Keratinocyte (primary cell): ENCODE measurements at regions not wholly inside any gene's neighbourhood (a gene's known extent, or its start where the extent isn't known, plus 50 kb on each side); places are given as distances from the start of the nearest gene placed in this dataset.

Source experiments
- DNase-seq: peaks from one replicate; pipeline ENCODE4 v3.0.0-alpha.2; 2011; ENCODE audit warnings: low read depth, missing footprints, low spot score
- FAIRE-seq: peaks from 2 replicates; lab custom pipeline; 2011; peaks lifted over from hg19 to GRCh38; lab: Jason Lieb, UNC
- H2AFZ ChIP-seq: 2 replicates; pipeline ENCODE4 v1.6.0; 2012; ENCODE audit warnings: low read length, control low read depth, inconsistent platforms; ENCODE audit not compliant: control insufficient read depth
- H3K27ac ChIP-seq: 2 replicates; pipeline ENCODE4 v1.5.1; 2011; ENCODE audit warnings: low read length; ENCODE audit not compliant: control insufficient read depth, insufficient read depth
- H3K27me3 ChIP-seq: 3 replicates; pipeline ENCODE4 v1.6.0; 2011; ENCODE audit warnings: low read length; ENCODE audit not compliant: control insufficient read depth, insufficient read depth; ENCODE audit errors: extremely low read depth
- H3K36me3 ChIP-seq, 2 experiments: 2 replicates in 1 of 2; 3 replicates in 1 of 2; pipeline ENCODE4 v1.5.1; 2011; ENCODE audit warnings: low read length in 2 of 2, mild to moderate bottlenecking in 1 of 2; ENCODE audit not compliant: control insufficient read depth in 2 of 2, insufficient read depth in 2 of 2; ENCODE audit errors: extremely low read depth in 1 of 2
- H3K4me1 ChIP-seq: 3 replicates; pipeline ENCODE4 v1.5.1; 2011; ENCODE audit warnings: low read length; ENCODE audit not compliant: control insufficient read depth, insufficient read depth; ENCODE audit errors: extremely low read depth
- H3K4me2 ChIP-seq: 3 replicates; pipeline ENCODE4 v1.6.0; 2011; ENCODE audit warnings: low read depth, low read length; ENCODE audit not compliant: control insufficient read depth, insufficient read depth; ENCODE audit errors: extremely low read depth
- H3K4me3 ChIP-seq, 3 experiments: fragments of 200-600 bp in 1 of 3; sonication (generic) in 1 of 3; 2 replicates in 2 of 3; 3 replicates in 1 of 3; pipeline ENCODE4 v1.5.1; 2011 to 2016; ENCODE audit warnings: low read length in 3 of 3, mild to moderate bottlenecking in 3 of 3, control low read depth in 2 of 3, inconsistent platforms in 1 of 3, low read depth in 1 of 3, mixed read lengths in 1 of 3, mixed run types in 1 of 3, moderate library complexity in 1 of 3; ENCODE audit not compliant: control insufficient read depth in 2 of 3, insufficient read depth in 2 of 3; ENCODE audit errors: extremely low read depth in 1 of 3
- H3K79me2 ChIP-seq: 2 replicates; pipeline ENCODE4 v1.6.0; 2012; ENCODE audit warnings: low read length; ENCODE audit not compliant: control insufficient read depth, insufficient read depth
- H3K9ac ChIP-seq: 3 replicates; pipeline ENCODE4 v1.6.0; 2011; ENCODE audit warnings: low read length; ENCODE audit not compliant: control insufficient read depth, insufficient read depth; ENCODE audit errors: extremely low read depth
- H3K9me1 ChIP-seq: 3 replicates; pipeline ENCODE4 v1.6.0; 2011; ENCODE audit warnings: low read length; ENCODE audit not compliant: control insufficient read depth, insufficient read depth; ENCODE audit errors: extremely low read depth
- H3K9me3 ChIP-seq: 2 replicates; pipeline ENCODE4 v1.5.1; 2012; ENCODE audit warnings: low read depth, low read length; ENCODE audit not compliant: control insufficient read depth
- H4K20me1 ChIP-seq: 3 replicates; pipeline ENCODE4 v1.6.0; 2011; ENCODE audit warnings: low read length; ENCODE audit not compliant: control insufficient read depth, insufficient read depth; ENCODE audit errors: extremely low read depth
- EZH2 ChIP-seq: IDR thresholded peaks from one replicate; pipeline ENCODE4 v1.6.1; 2012; ENCODE audit warnings: inconsistent platforms, mild to moderate bottlenecking, low read length, moderate library complexity
- dilution Hi-C: fragments of 300-500 bp; cut with MboI; formaldehyde crosslinking; loops from one replicate; pipeline ENCODE4 v1.7.0; 2020; ENCODE audit warnings: low sequenced_read_pairs; ENCODE audit not compliant: extremely low pct_ligation_motif_present
- TF ChIP-seq, protein P1 (sequence below), 3 experiments: IDR thresholded peaks in 1 of 3; conservative IDR thresholded peaks in 1 of 3; optimal IDR thresholded peaks in 1 of 3; 2 replicates in 2 of 3; 3 replicates in 1 of 3; pipeline versions ENCODE3 to v1.5.1; 2011; ENCODE audit warnings: low read length in 3 of 3, mild to moderate bottlenecking in 3 of 3, moderate library complexity in 2 of 3, control low read depth in 1 of 3, inconsistent platforms in 1 of 3; ENCODE audit not compliant: insufficient read depth in 2 of 3; ENCODE audit errors: extremely low read depth in 1 of 3

- no peak for TF ChIP-seq EZH2
- TF ChIP-seq, protein P1, sequence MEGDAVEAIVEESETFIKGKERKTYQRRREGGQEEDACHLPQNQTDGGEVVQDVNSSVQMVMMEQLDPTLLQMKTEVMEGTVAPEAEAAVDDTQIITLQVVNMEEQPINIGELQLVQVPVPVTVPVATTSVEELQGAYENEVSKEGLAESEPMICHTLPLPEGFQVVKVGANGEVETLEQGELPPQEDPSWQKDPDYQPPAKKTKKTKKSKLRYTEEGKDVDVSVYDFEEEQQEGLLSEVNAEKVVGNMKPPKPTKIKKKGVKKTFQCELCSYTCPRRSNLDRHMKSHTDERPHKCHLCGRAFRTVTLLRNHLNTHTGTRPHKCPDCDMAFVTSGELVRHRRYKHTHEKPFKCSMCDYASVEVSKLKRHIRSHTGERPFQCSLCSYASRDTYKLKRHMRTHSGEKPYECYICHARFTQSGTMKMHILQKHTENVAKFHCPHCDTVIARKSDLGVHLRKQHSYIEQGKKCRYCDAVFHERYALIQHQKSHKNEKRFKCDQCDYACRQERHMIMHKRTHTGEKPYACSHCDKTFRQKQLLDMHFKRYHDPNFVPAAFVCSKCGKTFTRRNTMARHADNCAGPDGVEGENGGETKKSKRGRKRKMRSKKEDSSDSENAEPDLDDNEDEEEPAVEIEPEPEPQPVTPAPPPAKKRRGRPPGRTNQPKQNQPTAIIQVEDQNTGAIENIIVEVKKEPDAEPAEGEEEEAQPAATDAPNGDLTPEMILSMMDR (optimal IDR thresholded peaks at IDR 0.05 in 1 of 3, IDR thresholded peaks at IDR 0.05 in 1 of 3, conservative IDR thresholded peaks at IDR 0.05 in 1 of 3; ENCODE audit: extremely low read depth in 1 of 3, insufficient read depth in 2 of 3, low read length in 3 of 3) = no peak
- FAIRE-seq (no peak), DNase-seq (no peak)
- Histone ChIP-seq H2AFZ (no peak overlapping the region), H3K36me3 (no peaks in the 10 kb centered on the region), H4K20me1 (no peaks in the 10 kb centered on the region), H3K4me3 (no peak overlapping the region), H3K4me1 (no peaks in the 10 kb centered on the region), H3K4me2 (no peak overlapping the region), H3K27me3 (no peaks in the 10 kb centered on the region), H3K79me2 (no peaks in the 10 kb centered on the region), H3K27ac (no peak overlapping the region), H3K9ac (no peak overlapping the region), H3K9me3 (no peaks in the 10 kb centered on the region), H3K9me1 (no peaks in the 10 kb centered on the region)
- dilution Hi-C loops = no loop called here
Observed at GRCh38 chr21:23014021-23014420, 2015.8 kb downstream of the NCAM2 start.

DNA sequence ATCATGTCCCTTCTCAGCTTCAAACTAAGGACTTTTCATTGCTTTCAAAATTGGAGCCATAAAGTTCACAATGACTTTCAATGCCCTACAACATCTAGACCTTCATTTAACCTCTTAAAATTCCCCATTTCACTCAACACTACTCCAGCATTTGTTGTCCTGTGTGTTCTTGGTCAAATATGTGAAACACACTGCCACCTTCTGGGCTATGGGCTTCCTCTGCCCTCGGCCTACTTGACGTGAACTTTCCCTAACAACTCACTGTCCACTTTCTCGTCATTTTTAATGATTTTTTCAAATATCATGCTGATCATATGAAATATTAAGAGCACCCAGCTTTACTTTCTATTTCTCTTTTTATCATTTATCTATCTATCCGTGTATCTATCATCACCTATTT, 2018.4 kb downstream of the NCAM2 start:
- FAIRE-seq = no peak
- no peaks in the 10 kb centered on the region for H3K27me3 ChIP-seq
- no peaks in the 10 kb centered on the region for H3K4me1 ChIP-seq
- DNase-seq = no peak
- H3K9me3 ChIP-seq = no peaks in the 10 kb centered on the region
- no peak overlapping the region for H3K4me3 ChIP-seq
- H3K9me1 ChIP-seq = no peaks in the 10 kb centered on the region
- H3K9ac ChIP-seq = no peak overlapping the region
- no peaks in the 10 kb centered on the region for H3K36me3 ChIP-seq
- H3K27ac ChIP-seq = no peak overlapping the region
- H2AFZ ChIP-seq = no peak overlapping the region
- dilution Hi-C loops = no loop called here
- no peaks in the 10 kb centered on the region for H4K20me1 ChIP-seq
- no peak overlapping the region for H3K4me2 ChIP-seq
- TF ChIP-seq, protein P1 (optimal IDR thresholded peaks at IDR 0.05 in 1 of 3, IDR thresholded peaks at IDR 0.05 in 1 of 3, conservative IDR thresholded peaks at IDR 0.05 in 1 of 3; ENCODE audit: extremely low read depth in 1 of 3, insufficient read depth in 2 of 3, low read length in 3 of 3) = no peak
- TF ChIP-seq EZH2 = no peak
- no peaks in the 10 kb centered on the region for H3K79me2 ChIP-seq
